22Rv1 (cell line): ENCODE measurements at regions not wholly inside any gene's neighbourhood (a gene's known extent, or its start where the extent isn't known, plus 50 kb on each side); places are given as distances from the start of the nearest gene placed in this dataset.

Source experiments
- H3K27ac ChIP-seq: fragments of 450-650 bp; 2 replicates; pipeline ENCODE4 v1.5.1; 2017
- ZFX ChIP-seq: fragments of 450-650 bp; IDR thresholded peaks from 2 replicates; pipeline ENCODE4 v1.6.1; 2017; ENCODE audit warnings: antibody characterized with exemption, borderline replicate concordance
- TF ChIP-seq, protein P1 (sequence below): fragments of 450-650 bp; IDR thresholded peaks from 2 replicates; pipeline ENCODE4 v1.5.1; 2017; ENCODE audit warnings: mild to moderate bottlenecking

DNA sequence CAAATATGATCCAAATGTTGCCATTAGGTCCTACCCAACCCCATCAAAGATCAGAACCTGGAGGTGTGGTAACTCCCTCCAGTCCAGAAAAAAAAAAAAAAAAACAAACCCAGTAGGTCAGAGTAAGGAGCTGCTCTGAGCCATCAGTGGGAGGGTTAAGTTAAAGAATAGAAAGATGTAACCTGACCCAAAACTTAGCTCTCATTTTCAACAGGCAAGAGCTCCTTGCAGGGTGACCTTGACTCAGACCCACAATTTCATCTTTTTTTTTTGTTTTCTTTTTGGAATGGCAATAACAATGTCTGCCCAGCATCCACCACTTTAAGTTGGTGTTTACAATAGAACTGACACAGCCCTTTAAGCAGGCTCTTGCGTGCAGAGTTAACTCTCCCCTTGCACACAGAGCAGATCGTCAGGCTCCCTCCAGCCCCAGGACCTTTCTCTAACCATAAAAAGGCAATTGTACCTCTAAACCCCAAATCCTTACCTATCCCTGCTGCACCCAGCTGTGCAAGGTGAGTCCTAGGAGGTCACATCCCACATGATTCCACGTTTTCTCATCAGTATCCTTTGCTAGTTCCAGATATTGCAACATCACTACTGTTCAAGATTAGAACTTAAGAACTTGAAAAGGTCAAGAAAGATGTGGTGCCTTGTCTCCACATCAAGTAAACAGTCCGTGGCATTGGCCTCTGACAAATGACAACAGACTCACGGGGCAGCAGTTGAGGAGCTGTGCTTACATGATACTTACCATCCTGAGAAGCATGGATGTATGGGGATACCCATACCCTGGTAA is 178.6 kb upstream of the EEA1 start:
- no peak for TF ChIP-seq ZFX
- TF ChIP-seq, protein P1, sequence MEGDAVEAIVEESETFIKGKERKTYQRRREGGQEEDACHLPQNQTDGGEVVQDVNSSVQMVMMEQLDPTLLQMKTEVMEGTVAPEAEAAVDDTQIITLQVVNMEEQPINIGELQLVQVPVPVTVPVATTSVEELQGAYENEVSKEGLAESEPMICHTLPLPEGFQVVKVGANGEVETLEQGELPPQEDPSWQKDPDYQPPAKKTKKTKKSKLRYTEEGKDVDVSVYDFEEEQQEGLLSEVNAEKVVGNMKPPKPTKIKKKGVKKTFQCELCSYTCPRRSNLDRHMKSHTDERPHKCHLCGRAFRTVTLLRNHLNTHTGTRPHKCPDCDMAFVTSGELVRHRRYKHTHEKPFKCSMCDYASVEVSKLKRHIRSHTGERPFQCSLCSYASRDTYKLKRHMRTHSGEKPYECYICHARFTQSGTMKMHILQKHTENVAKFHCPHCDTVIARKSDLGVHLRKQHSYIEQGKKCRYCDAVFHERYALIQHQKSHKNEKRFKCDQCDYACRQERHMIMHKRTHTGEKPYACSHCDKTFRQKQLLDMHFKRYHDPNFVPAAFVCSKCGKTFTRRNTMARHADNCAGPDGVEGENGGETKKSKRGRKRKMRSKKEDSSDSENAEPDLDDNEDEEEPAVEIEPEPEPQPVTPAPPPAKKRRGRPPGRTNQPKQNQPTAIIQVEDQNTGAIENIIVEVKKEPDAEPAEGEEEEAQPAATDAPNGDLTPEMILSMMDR, result no peak
- H3K27ac ChIP-seq, result no peak overlapping the region

DNA sequence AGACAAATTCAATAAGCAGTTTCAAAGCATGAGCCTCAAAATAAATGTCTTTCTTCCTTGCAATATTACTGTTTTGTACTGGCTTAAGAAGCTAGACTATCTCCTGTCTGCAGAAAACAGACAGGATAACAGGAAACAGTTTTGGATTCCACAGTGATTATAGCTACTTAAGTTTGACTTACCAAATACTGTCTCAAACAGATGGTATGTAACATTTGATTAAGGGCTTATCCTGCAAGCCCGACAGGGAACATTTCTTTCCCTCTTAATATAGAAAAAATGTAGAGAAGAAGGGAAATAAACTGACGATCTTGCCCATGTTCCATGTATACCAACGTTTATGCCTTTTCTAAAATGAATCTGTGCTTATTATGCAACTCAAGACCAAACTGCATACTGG is 179.9 kb upstream of the EEA1 start:
- TF ChIP-seq ZFX, result no peak
- TF ChIP-seq, protein P1, result no peak
- H3K27ac ChIP-seq, result no peak overlapping the region

DNA sequence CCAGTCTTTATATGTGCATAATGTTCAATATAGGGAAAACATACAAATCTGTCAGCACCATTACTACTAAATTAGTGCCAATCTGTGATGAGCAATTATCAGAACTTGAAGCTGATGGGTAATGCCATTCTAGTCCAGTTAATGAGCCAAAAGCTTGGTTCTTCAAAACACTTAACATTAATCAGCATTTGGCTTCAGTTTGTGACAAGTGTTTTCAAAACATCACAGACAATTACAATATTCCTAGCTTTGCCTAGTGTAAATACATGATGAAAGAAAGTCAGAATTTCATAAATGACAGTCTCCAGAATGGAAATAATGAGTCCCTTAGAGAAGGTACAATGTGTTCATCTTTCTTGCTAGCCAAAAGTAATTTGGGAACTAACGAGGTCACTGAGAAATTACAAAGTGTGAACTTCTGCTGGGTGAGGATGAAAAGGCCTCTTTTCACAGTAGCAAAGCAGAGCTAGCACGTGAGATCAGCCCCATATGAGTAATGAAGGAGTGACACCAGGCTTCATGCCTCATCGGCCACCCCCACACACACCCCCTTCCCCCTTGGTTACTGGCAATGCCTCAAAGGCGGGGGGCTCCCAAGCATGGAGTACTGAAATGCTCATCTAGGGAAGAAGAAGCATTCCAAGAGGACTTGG is 180.6 kb upstream of the EEA1 start:
- H3K27ac ChIP-seq, result no peak overlapping the region
- TF ChIP-seq ZFX, result no peak
- TF ChIP-seq, protein P1, result no peak

DNA sequence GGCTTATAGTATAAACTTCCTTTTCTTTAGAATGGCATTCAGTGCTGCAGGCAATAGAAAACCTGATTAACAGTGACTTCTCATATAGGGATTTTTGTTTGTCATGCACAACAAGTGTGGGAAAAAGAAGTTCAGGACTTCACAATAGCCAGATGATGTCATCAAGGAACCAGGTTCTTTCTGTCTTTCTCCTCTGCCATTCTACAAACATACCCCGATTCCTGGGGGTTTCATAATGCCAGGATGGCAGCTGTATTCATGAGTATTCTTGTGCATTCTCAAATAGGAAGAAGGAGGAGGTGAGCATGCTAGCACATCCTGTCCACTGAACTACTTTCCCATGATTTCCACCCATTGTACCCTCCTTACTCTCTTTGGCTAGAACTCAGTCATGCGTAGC is 182.7 kb upstream of the EEA1 start:
- no peak overlapping the region for H3K27ac ChIP-seq
- TF ChIP-seq ZFX, result no peak
- TF ChIP-seq, protein P1, result no peak

DNA sequence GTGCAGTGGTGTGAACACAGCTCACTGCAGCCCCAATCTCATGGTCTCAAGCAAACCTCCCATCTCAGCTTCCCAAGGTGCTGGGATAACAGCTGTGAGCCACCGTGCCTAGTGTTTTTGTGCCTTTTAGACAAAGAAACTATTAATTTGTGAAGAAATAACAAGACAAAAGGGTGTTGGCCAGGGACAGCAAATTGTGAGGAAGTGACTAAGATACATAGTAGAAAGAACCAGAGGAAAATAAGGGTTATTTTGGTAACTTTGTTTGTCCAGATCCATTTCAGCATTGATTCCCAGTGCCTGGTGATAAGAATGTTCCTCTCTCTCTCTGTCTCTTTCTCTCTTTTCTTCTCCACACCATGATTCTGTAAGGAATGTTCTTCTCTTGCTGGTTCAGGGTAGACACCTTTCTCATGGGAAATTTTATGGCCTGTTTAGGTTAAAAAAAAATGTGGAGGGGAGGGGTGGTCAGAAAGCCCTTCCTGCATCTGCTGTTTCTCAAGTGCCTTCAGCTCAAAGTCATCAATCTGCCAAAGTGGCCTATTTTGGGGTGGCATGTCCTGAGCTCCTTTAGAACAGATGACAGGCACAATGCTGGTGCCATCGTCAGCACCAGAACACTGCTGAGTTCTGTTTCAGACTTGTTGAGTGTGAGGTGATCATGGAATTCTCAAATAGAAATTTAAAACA is 184.4 kb upstream of the EEA1 start:
- TF ChIP-seq, protein P1, result no peak
- no peak for TF ChIP-seq ZFX
- no peak overlapping the region for H3K27ac ChIP-seq

DNA sequence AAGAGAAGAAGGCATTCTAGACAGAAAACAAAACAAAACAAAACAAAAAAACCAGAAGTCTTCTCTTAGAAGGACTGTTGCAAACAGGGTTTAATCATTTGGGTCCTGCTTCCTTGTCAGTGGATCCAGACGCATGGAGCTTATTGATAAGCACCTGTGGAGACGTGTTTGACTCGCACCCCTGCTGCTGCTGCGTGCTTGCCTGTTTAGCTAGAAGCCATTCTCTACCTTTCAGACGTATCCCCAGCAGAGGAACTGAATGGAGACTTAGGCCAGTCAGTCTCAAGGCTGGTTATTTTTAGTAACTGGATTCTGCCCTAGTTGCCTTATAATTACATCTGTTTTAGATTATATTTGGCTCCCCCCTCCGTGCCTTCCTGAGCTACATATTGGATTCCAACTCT is 186.1 kb upstream of the EEA1 start:
- H3K27ac ChIP-seq, result no peak overlapping the region
- TF ChIP-seq, protein P1, result no peak
- no peak for TF ChIP-seq ZFX

DNA sequence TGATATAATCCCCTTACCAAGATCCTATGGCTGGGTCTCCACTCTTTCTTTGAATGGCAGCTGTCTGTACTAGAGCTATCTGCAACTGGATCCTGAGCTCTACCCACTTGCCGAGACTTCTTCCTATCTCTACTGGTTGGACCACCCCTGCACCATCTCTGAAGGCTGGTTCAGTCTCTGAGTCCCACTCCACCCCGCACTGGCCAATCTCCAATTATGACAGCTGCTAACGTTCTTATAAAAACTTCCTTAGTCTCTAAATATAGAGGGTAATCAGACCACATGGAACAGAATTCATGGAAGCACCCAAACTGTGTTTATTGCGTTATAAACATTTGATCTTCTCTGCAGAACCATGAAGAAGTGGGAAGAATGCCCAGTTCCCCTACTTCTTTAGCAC is 186.6 kb upstream of the EEA1 start:
- H3K27ac ChIP-seq, result no peak overlapping the region
- TF ChIP-seq, protein P1, result no peak
- no peak for TF ChIP-seq ZFX
